Endothelial cell (in vitro differentiated cells): ENCODE measurements at regions not wholly inside any gene's neighbourhood (a gene's known extent, or its start where the extent isn't known, plus 50 kb on each side); places are given as distances from the start of the nearest gene placed in this dataset. TPM values are rescaled to one million over a fixed set of nuclear protein-coding genes. Genes with fewer than 3 reads are reported as not detected.

ENCODE experiments used
- DNase-seq: peaks from one replicate; pipeline ENCODE4 v3.0.0; 2021; ENCODE audit warnings: low spot score
- H3K27ac Mint-ChIP-seq: one replicate; pipeline ENCODE4 v1.8.0; 2021; ENCODE audit warnings: mixed read lengths, inconsistent platforms; ENCODE audit not compliant: unreplicated experiment
- H3K27me3 Mint-ChIP-seq: one replicate; pipeline ENCODE4 v1.8.0; 2021; ENCODE audit warnings: mild to moderate bottlenecking, moderate library complexity, mixed read lengths, inconsistent platforms; ENCODE audit not compliant: unreplicated experiment
- H3K36me3 Mint-ChIP-seq: one replicate; pipeline ENCODE4 v1.8.0; 2021; ENCODE audit warnings: mild to moderate bottlenecking, low read depth, mixed read lengths, inconsistent platforms; ENCODE audit not compliant: unreplicated experiment
- H3K4me1 Mint-ChIP-seq: one replicate; pipeline ENCODE4 v1.8.0; 2021; ENCODE audit warnings: mild to moderate bottlenecking, mixed read lengths, inconsistent platforms; ENCODE audit not compliant: unreplicated experiment
- H3K4me3 Mint-ChIP-seq: one replicate; pipeline ENCODE4 v1.8.0; 2021; ENCODE audit warnings: mild to moderate bottlenecking, mixed read lengths, inconsistent platforms; ENCODE audit not compliant: unreplicated experiment
- H3K9me3 Mint-ChIP-seq: one replicate; pipeline ENCODE4 v1.8.0; 2021; ENCODE audit warnings: mixed read lengths, inconsistent platforms; ENCODE audit not compliant: unreplicated experiment
- microRNA-seq: library from miRNA; unstranded; fragments of <30 nt; microRNA quantifications from one replicate; pipeline ENCODE4, GENCODE V29; 2020; ENCODE audit not compliant: unreplicated experiment
- TF ChIP-seq, protein P1 (sequence below): fragments of 200-600 bp; sonication (generic); IDR thresholded peaks from one replicate; pipeline ENCODE4 v1.5.0; 2021; ENCODE audit warnings: antibody characterized with exemption; ENCODE audit not compliant: unreplicated experiment

GRCh38 chr14:106876711-106877110 lies 1350.3 kb downstream of the TMEM121 start:
- TF ChIP-seq, protein P1, sequence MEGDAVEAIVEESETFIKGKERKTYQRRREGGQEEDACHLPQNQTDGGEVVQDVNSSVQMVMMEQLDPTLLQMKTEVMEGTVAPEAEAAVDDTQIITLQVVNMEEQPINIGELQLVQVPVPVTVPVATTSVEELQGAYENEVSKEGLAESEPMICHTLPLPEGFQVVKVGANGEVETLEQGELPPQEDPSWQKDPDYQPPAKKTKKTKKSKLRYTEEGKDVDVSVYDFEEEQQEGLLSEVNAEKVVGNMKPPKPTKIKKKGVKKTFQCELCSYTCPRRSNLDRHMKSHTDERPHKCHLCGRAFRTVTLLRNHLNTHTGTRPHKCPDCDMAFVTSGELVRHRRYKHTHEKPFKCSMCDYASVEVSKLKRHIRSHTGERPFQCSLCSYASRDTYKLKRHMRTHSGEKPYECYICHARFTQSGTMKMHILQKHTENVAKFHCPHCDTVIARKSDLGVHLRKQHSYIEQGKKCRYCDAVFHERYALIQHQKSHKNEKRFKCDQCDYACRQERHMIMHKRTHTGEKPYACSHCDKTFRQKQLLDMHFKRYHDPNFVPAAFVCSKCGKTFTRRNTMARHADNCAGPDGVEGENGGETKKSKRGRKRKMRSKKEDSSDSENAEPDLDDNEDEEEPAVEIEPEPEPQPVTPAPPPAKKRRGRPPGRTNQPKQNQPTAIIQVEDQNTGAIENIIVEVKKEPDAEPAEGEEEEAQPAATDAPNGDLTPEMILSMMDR = no peak
- Mint-ChIP-seq H3K9me3 (peaks cover 35% of the 10 kb centered on the region), H3K27me3 (no peaks in the 10 kb centered on the region), H3K27ac (no peak overlapping the region), H3K4me1 (no peaks in the 10 kb centered on the region), H3K36me3 (peaks cover 2% of the 10 kb centered on the region), H3K4me3 (no peak overlapping the region)
- DNase-seq = no peak

GRCh38 chr14:106877517-106877916 lies 1351.1 kb downstream of the TMEM121 start:
- no peaks in the 10 kb centered on the region for H3K4me1 Mint-ChIP-seq
- TF ChIP-seq, protein P1 = no peak
- DNase-seq = no peak
- no peak overlapping the region for H3K4me3 Mint-ChIP-seq
- H3K36me3 Mint-ChIP-seq = peaks cover 2% of the 10 kb centered on the region
- H3K27ac Mint-ChIP-seq = no peak overlapping the region
- H3K9me3 Mint-ChIP-seq = peaks cover 35% of the 10 kb centered on the region
- no peaks in the 10 kb centered on the region for H3K27me3 Mint-ChIP-seq

GRCh38 chr14:106879241-106879640 lies 1352.9 kb downstream of the TMEM121 start:
- Mint-ChIP-seq H3K4me3 (no peak overlapping the region), H3K4me1 (no peaks in the 10 kb centered on the region), H3K27ac (no peak overlapping the region), H3K27me3 (no peaks in the 10 kb centered on the region), H3K36me3 (peaks cover 2% of the 10 kb centered on the region), H3K9me3 (peaks cover 35% of the 10 kb centered on the region)
- no peak for DNase-seq
- TF ChIP-seq, protein P1 = no peak

- Mint-ChIP-seq H3K4me3 (no peak overlapping the region), H3K36me3 (no peaks in the 10 kb centered on the region), H3K4me1 (no peaks in the 10 kb centered on the region), H3K27ac (no peak overlapping the region), H3K9me3 (peaks cover 21% of the 10 kb centered on the region), H3K27me3 (no peaks in the 10 kb centered on the region)
- TF ChIP-seq, protein P1 = peak; percentile 66
- no peak for DNase-seq
These were observed 1356.9 kb downstream of the TMEM121 start for GRCh38 chr14:106883218-106883692.

Small RNAs in the stretch of these regions (microRNA-seq; reads per million reads assigned to microRNA genes)
- gene MIR4507 (not detected), gene MIR4537 (not detected), gene MIR4538 (not detected), gene MIR4539 (not detected), gene MIR5195 (not detected), gene MIR8071-1 (not detected), gene MIR8071-2 (not detected)
